Natural killer cell (primary cell): ENCODE measurements at regions not wholly inside any gene's neighbourhood (a gene's known extent, or its start where the extent isn't known, plus 50 kb on each side); places are given as distances from the start of the nearest gene placed in this dataset.

Source experiments
- ATAC-seq, 3 donors: fragments of 150-1000 bp in 2 of 3; fragments of 200-7000 bp in 1 of 3; cut with Tn5 transposase; 1 replicate in 1 of 3; 2 replicates in 2 of 3; pipeline ENCODE4 v1.10.0; 2021; ENCODE audit warnings: mild to moderate bottlenecking in 2 of 3, moderate library complexity in 2 of 3
- DNase-seq, 2 donors: peaks; one replicate each; pipeline versions ENCODE4 v3.0.0 to v3.0.0-alpha.2; 2013 to 2021; ENCODE audit warnings: mixed read lengths in 1 of 2
- H3K27ac ChIP-seq: one replicate; pipeline ENCODE4 v1.5.1; 2013; ENCODE audit warnings: mild to moderate bottlenecking, low read length
- H3K27me3 ChIP-seq: one replicate; pipeline ENCODE4 v1.6.1; 2013; ENCODE audit warnings: low read length; ENCODE audit not compliant: control insufficient read depth, insufficient read depth
- H3K36me3 ChIP-seq: one replicate; pipeline ENCODE4 v1.6.1; 2013; ENCODE audit warnings: low read length; ENCODE audit not compliant: control insufficient read depth, insufficient read depth
- H3K4me1 ChIP-seq: one replicate; pipeline ENCODE4 v1.6.1; 2013; ENCODE audit warnings: low read length; ENCODE audit not compliant: control insufficient read depth, insufficient read depth
- H3K4me3 ChIP-seq: one replicate; pipeline ENCODE4 v1.5.1; 2013; ENCODE audit warnings: low read length
- H3K9me3 ChIP-seq: one replicate; pipeline ENCODE4 v1.6.1; 2013; ENCODE audit warnings: low read length; ENCODE audit not compliant: control insufficient read depth, insufficient read depth
- H3K27ac Mint-ChIP-seq, 2 donors: one replicate each; pipeline ENCODE4 v1.8.0; 2022; ENCODE audit warnings: mild to moderate bottlenecking in 2 of 2, mixed read lengths in 2 of 2, moderate library complexity in 1 of 2
- H3K27me3 Mint-ChIP-seq, 2 donors: one replicate each; pipeline ENCODE4 v1.8.0; 2022; ENCODE audit warnings: low read depth in 2 of 2, mixed read lengths in 2 of 2
- H3K36me3 Mint-ChIP-seq: one replicate; pipeline ENCODE4 v1.8.0; 2022; ENCODE audit warnings: mixed read lengths
- H3K4me1 Mint-ChIP-seq, 2 donors: one replicate each; pipeline ENCODE4 v1.8.0; 2022; ENCODE audit warnings: mixed read lengths in 2 of 2
- H3K4me3 Mint-ChIP-seq: one replicate; pipeline ENCODE4 v1.8.0; 2022; ENCODE audit warnings: mild to moderate bottlenecking, moderate library complexity, mixed read lengths
- H3K9me3 Mint-ChIP-seq, 2 donors: one replicate each; pipeline ENCODE4 v1.8.0; 2022; ENCODE audit warnings: mixed read lengths in 2 of 2
- WGBS: methylation state at CpG from one replicate; pipeline ENCODE4 v1.1.7; 2013; ENCODE audit warnings: missing lambda C conversion rate; ENCODE audit not compliant: insufficient coverage; 5-methylcytosine and 5-hydroxymethylcytosine counted together
- intact Hi-C: fragments of 100-400 bp; cut with micrococcal nuclease; formaldehyde crosslinking; loops from one replicate; pipeline ENCODE4 v1.14.2; 2022
- TF ChIP-seq, protein P1 (sequence below): fragments of 200-600 bp; IDR thresholded peaks from one replicate; pipeline ENCODE4 v1.8.0; 2022; ENCODE audit warnings: antibody characterized with exemption

GRCh38 chr3:147854542-147854941 is 445.4 kb downstream of the ZIC1 start:
- no peaks in the 10 kb centered on the region for H3K27me3 ChIP-seq
- H3K27ac ChIP-seq = no peak overlapping the region
- no peaks in the 10 kb centered on the region for H3K4me1 ChIP-seq
- H3K4me3 ChIP-seq = no peak overlapping the region
- H3K9me3 ChIP-seq = peaks cover 6% of the 10 kb centered on the region
- TF ChIP-seq, protein P1, sequence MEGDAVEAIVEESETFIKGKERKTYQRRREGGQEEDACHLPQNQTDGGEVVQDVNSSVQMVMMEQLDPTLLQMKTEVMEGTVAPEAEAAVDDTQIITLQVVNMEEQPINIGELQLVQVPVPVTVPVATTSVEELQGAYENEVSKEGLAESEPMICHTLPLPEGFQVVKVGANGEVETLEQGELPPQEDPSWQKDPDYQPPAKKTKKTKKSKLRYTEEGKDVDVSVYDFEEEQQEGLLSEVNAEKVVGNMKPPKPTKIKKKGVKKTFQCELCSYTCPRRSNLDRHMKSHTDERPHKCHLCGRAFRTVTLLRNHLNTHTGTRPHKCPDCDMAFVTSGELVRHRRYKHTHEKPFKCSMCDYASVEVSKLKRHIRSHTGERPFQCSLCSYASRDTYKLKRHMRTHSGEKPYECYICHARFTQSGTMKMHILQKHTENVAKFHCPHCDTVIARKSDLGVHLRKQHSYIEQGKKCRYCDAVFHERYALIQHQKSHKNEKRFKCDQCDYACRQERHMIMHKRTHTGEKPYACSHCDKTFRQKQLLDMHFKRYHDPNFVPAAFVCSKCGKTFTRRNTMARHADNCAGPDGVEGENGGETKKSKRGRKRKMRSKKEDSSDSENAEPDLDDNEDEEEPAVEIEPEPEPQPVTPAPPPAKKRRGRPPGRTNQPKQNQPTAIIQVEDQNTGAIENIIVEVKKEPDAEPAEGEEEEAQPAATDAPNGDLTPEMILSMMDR = no peak
- 97% methylated on average over 4 of the region's 4 CpGs for WGBS
- no peak overlapping the region for H3K27ac Mint-ChIP-seq
- peaks cover 10 to 12% of the 10 kb centered on the region in 2 donors for H3K9me3 Mint-ChIP-seq
- H3K36me3 ChIP-seq = no peaks in the 10 kb centered on the region
- ATAC-seq (no peak), DNase-seq (no peak)
- no peaks in the 10 kb centered on the region for H3K36me3 Mint-ChIP-seq
- no peaks in the 10 kb centered on the region for H3K4me1 Mint-ChIP-seq
- intact Hi-C loops = no loop called here
- H3K4me3 Mint-ChIP-seq = no peak overlapping the region
- no peaks in the 10 kb centered on the region for H3K27me3 Mint-ChIP-seq

DNA sequence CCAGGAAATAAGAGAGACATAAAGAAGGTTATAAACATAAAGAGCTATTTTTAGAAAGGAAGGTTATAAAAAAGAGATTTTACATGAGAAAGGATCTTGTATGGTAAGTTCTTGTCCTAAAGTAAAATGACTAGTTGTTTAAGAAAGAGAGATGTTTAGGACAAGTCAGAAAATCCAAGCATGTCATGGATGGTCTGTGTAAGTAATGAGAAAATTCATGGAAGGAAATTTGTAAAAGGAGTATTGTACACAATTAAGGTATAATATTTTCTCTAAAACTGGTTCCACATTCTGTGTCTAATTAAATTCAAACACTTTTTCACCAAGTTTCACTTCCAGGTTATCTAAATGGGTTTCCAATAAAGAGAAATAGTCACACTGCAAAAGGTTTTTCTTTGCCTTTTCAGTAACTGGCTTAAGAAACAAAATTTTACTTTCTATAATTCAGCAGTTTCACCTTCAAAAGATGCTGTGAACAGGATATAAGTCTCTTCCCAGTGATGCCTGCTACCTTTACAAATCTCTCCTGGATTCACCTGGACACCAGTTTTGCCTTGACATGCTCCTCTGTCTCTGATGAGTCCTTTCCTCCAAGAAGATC is 455.7 kb downstream of the ZIC1 start:
- no peak overlapping the region for H3K4me3 ChIP-seq
- H3K4me3 Mint-ChIP-seq = no peak overlapping the region
- intact Hi-C loops = no loop called here

GRCh38 chr3:147866561-147866960 is 457.4 kb downstream of the ZIC1 start:
- DNase-seq (no peak), ATAC-seq (no peak)
- H3K9me3 ChIP-seq = peaks cover 19% of the 10 kb centered on the region
- intact Hi-C loops = no loop called here
- TF ChIP-seq, protein P1 = no peak
- no peaks in the 10 kb centered on the region for H3K36me3 ChIP-seq
- no peaks in the 10 kb centered on the region for H3K36me3 Mint-ChIP-seq
- H3K4me1 Mint-ChIP-seq = no peaks in the 10 kb centered on the region
- WGBS = no CpG with 5 or more reads among the region's 1 CpG
- H3K27ac ChIP-seq = no peak overlapping the region
- no peak overlapping the region for H3K4me3 ChIP-seq
- no peak overlapping the region for H3K27ac Mint-ChIP-seq
- peaks cover 12 to 20% of the 10 kb centered on the region in 2 donors for H3K9me3 Mint-ChIP-seq
- no peak overlapping the region for H3K4me3 Mint-ChIP-seq
- H3K4me1 ChIP-seq = no peaks in the 10 kb centered on the region
- no peaks in the 10 kb centered on the region for H3K27me3 Mint-ChIP-seq
- no peaks in the 10 kb centered on the region for H3K27me3 ChIP-seq

More for the DNA sequence above, 455.7 kb downstream of the ZIC1 start:
- no peaks in the 10 kb centered on the region for H3K36me3 ChIP-seq
- no peaks in the 10 kb centered on the region for H3K4me1 ChIP-seq
- Mint-ChIP-seq H3K36me3 (no peaks in the 10 kb centered on the region), H3K4me1 (no peaks in the 10 kb centered on the region), H3K9me3 (peaks cover 12 to 20% of the 10 kb centered on the region in 2 donors), H3K27me3 (no peaks in the 10 kb centered on the region), H3K27ac (no peak overlapping the region)
- ATAC-seq (no peak), DNase-seq (no peak)
- peaks cover 19% of the 10 kb centered on the region for H3K9me3 ChIP-seq
- H3K27me3 ChIP-seq = no peaks in the 10 kb centered on the region
- TF ChIP-seq, protein P1 = no peak
- no peak overlapping the region for H3K27ac ChIP-seq

DNA sequence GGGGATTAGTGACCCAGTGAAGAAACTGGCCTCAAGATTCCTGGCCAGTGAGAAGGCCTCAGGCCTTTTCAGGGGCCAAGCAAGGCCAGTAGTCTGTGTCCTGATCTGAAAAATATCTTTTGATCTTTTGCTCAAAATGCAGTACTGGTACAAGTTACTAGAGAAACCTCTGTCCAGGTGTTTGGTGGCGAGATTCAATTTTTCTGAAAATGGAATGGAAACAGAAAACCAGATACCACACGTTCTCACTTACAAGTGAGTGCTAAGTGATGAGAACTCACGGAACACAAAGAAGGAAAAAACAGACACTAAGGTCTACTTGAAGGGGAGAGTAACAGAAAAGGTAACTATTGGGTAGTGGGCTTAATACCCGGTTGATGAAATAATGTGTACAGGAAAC is 463.4 kb downstream of the ZIC1 start:
- Mint-ChIP-seq H3K27me3 (no peaks in the 10 kb centered on the region), H3K4me3 (no peak overlapping the region), H3K36me3 (no peaks in the 10 kb centered on the region), H3K9me3 (peaks cover 12 to 15% of the 10 kb centered on the region in 2 donors), H3K27ac (no peak overlapping the region), H3K4me1 (no peaks in the 10 kb centered on the region)
- DNase-seq (no peak), ATAC-seq (no peak)
- Histone ChIP-seq H3K4me3 (no peak overlapping the region), H3K9me3 (peaks cover 7% of the 10 kb centered on the region), H3K4me1 (no peaks in the 10 kb centered on the region), H3K36me3 (no peaks in the 10 kb centered on the region), H3K27ac (no peak overlapping the region), H3K27me3 (no peaks in the 10 kb centered on the region)
- intact Hi-C loops = no loop called here
- 93% methylated on average over 3 of the region's 4 CpGs for WGBS
- TF ChIP-seq, protein P1 = no peak
